Large intestine (tissue), 3 donors: ENCODE measurements at regions not wholly inside any gene's neighbourhood (a gene's known extent, or its start where the extent isn't known, plus 50 kb on each side); places are given as distances from the start of the nearest gene placed in this dataset.
A peak's percentile ranks its signal among the peaks of the same experiment; 100 is the strongest.
"Not testable (repeated sequence)": the region's sequence is repeated elsewhere in the genome, so short reads cannot be mapped to it uniquely, and the experiment has no call there.

Experiments used
- DNase-seq, 2 donors: peaks; one replicate each; pipeline versions ENCODE4 v3.0.0 to v3.0.0-alpha.2; 2013
- H3K27ac ChIP-seq: one replicate; pipeline ENCODE4 v1.5.1; 2013; ENCODE audit warnings: low read length
- H3K27me3 ChIP-seq: 2 replicates; pipeline ENCODE4 v1.6.1; 2013; ENCODE audit warnings: low read length; ENCODE audit not compliant: control insufficient read depth, insufficient read depth
- H3K36me3 ChIP-seq: 2 replicates; pipeline ENCODE4 v1.6.1; 2013; ENCODE audit warnings: low read length; ENCODE audit not compliant: control insufficient read depth, insufficient read depth
- H3K4me1 ChIP-seq: one replicate; pipeline ENCODE4 v1.6.1; 2013; ENCODE audit warnings: low read length; ENCODE audit not compliant: control insufficient read depth, insufficient read depth
- H3K4me3 ChIP-seq: one replicate; pipeline ENCODE4 v1.5.1; 2013; ENCODE audit warnings: low read length
- H3K9me3 ChIP-seq: one replicate; pipeline ENCODE4 v1.6.1; 2013; ENCODE audit warnings: mild to moderate bottlenecking, low read depth, low read length, moderate library complexity; ENCODE audit not compliant: control insufficient read depth
- WGBS: methylation state at CpG from one replicate; pipeline ENCODE4 v1.1.5; 2013; ENCODE audit warnings: low lambda C conversion rate; ENCODE audit not compliant: insufficient coverage; 5-methylcytosine and 5-hydroxymethylcytosine counted together

- H3K4me1 ChIP-seq, H3K36me3 ChIP-seq, H3K27ac ChIP-seq, H3K9me3 ChIP-seq, H3K4me3 ChIP-seq, H3K27me3 ChIP-seq, DNase-seq: not testable (repeated sequence)
- WGBS = no CpG with 5 or more reads among the region's 6 CpGs
Observed at GRCh38 chr4:9702019-9702418, 79.4 kb upstream of the DRD5 start.

GRCh38 chr4:9702696-9703095 is 78.7 kb upstream of the DRD5 start:
- H3K4me1 ChIP-seq, DNase-seq, H3K27ac ChIP-seq, H3K36me3 ChIP-seq, H3K27me3 ChIP-seq, H3K4me3 ChIP-seq, H3K9me3 ChIP-seq: not testable (repeated sequence)
- no CpG with 5 or more reads among the region's 9 CpGs for WGBS

GRCh38 chr4:9703391-9703790 is 78.0 kb upstream of the DRD5 start:
- Histone ChIP-seq H3K9me3 (no peaks in the 10 kb centered on the region), H3K36me3 (no peaks in the 10 kb centered on the region), H3K27ac (no peak overlapping the region), H3K4me1 (peaks cover 2% of the 10 kb centered on the region), H3K4me3 (no peak overlapping the region), H3K27me3 (no peaks in the 10 kb centered on the region)
- peak; percentile 31 to 56 for DNase-seq
- no CpG with 5 or more reads among the region's 11 CpGs for WGBS

- no CpG with 5 or more reads among the region's 6 CpGs for WGBS
- H3K9me3 ChIP-seq, H3K4me3 ChIP-seq, H3K27ac ChIP-seq, DNase-seq, H3K27me3 ChIP-seq, H3K4me1 ChIP-seq, H3K36me3 ChIP-seq: not testable (repeated sequence)
Observed at GRCh38 chr4:9704126-9704525, 77.3 kb upstream of the DRD5 start.

- no peak overlapping the region for H3K4me3 ChIP-seq
- H3K9me3 ChIP-seq = no peaks in the 10 kb centered on the region
- peaks cover 2% of the 10 kb centered on the region for H3K4me1 ChIP-seq
- no peaks in the 10 kb centered on the region for H3K27me3 ChIP-seq
- no peak overlapping the region for H3K27ac ChIP-seq
- no peak for DNase-seq
- WGBS = no CpG with 5 or more reads among the region's 13 CpGs
- H3K36me3 ChIP-seq = no peaks in the 10 kb centered on the region
Observed at GRCh38 chr4:9704551-9705332, 76.7 kb upstream of the DRD5 start.

- not testable (repeated sequence) for H3K9me3 ChIP-seq, H3K36me3 ChIP-seq, H3K27ac ChIP-seq, H3K27me3 ChIP-seq, H3K4me1 ChIP-seq, H3K4me3 ChIP-seq
- WGBS = no CpG with 5 or more reads among the region's 10 CpGs
- DNase-seq = peak; percentile 43 to 79
Observed at GRCh38 chr4:9707281-9707680, 74.2 kb upstream of the DRD5 start.

- H3K4me3 ChIP-seq, H3K4me1 ChIP-seq, H3K27ac ChIP-seq, H3K36me3 ChIP-seq, DNase-seq, H3K27me3 ChIP-seq, H3K9me3 ChIP-seq: not testable (repeated sequence)
- no CpG with 5 or more reads among the region's 15 CpGs for WGBS
Observed at GRCh38 chr4:9707936-9708335, 73.5 kb upstream of the DRD5 start.

- no peak for DNase-seq
- no peaks in the 10 kb centered on the region for H3K36me3 ChIP-seq
- no peaks in the 10 kb centered on the region for H3K4me1 ChIP-seq
- H3K4me3 ChIP-seq = no peak overlapping the region
- no peaks in the 10 kb centered on the region for H3K27me3 ChIP-seq
- WGBS = no CpG with 5 or more reads among the region's 11 CpGs
- no peaks in the 10 kb centered on the region for H3K9me3 ChIP-seq
- H3K27ac ChIP-seq = no peak overlapping the region
Observed at GRCh38 chr4:9709724-9710123, 71.7 kb upstream of the DRD5 start.

- no CpG with 5 or more reads among the region's 2 CpGs for WGBS
Observed at GRCh38 chr4:9715271-9715670, 66.2 kb upstream of the DRD5 start.

GRCh38 chr4:9716093-9716492 is 65.3 kb upstream of the DRD5 start:
- 40% methylated on average over 1 of the region's 3 CpGs for WGBS
- H3K9me3 ChIP-seq = no peaks in the 10 kb centered on the region

More at GRCh38 chr4:9715271-9715670, 66.2 kb upstream of the DRD5 start:
- H3K9me3 ChIP-seq, H3K4me1 ChIP-seq, H3K36me3 ChIP-seq, DNase-seq, H3K4me3 ChIP-seq, H3K27ac ChIP-seq, H3K27me3 ChIP-seq: not testable (repeated sequence)

GRCh38 chr4:9718246-9718939 is 63.0 kb upstream of the DRD5 start:
- DNase-seq, H3K4me1 ChIP-seq: not testable (repeated sequence)

More at GRCh38 chr4:9716093-9716492, 65.3 kb upstream of the DRD5 start:
- H3K36me3 ChIP-seq = no peaks in the 10 kb centered on the region
- H3K4me1 ChIP-seq = no peaks in the 10 kb centered on the region
- H3K27me3 ChIP-seq = no peaks in the 10 kb centered on the region
- no peak overlapping the region for H3K27ac ChIP-seq
- no peak for DNase-seq
- no peak overlapping the region for H3K4me3 ChIP-seq

More at GRCh38 chr4:9718246-9718939, 63.0 kb upstream of the DRD5 start:
- not testable (repeated sequence) for H3K4me3 ChIP-seq, H3K36me3 ChIP-seq, H3K27me3 ChIP-seq, H3K9me3 ChIP-seq, H3K27ac ChIP-seq
- WGBS = no CpG with 5 or more reads among the region's 1 CpG
